ENCODE measurements at regions not wholly inside any gene's neighbourhood (a gene's known extent, or its start where the extent isn't known, plus 50 kb on each side); places are given as distances from the start of the nearest gene placed in this dataset.

GRCh38 chr17:22123536-22124281, 431.4 kb downstream of the KCNJ18 start:
- ATAC-seq (no peak), DNase-seq (ENCODE audit: low read depth, low spot score) (no peak)
- in situ Hi-C loops (cut with HindIII; ENCODE audit: low pct_unique_long_range_greater_than_20kb, low sequenced_read_pairs) (no loop called here), intact Hi-C loops (cut with micrococcal nuclease; ENCODE audit: unreplicated experiment) (no loop called here)
- CTCF ChIA-PET = no interaction called here
- Histone ChIP-seq H3K4me3 (ENCODE audit: low read depth in 2 of 2, low read length in 2 of 2) (no peak overlapping the region), H3K4me1 (ENCODE audit: control insufficient read depth, insufficient read depth, low read length) (no peaks in the 10 kb centered on the region), H3K27me3 (ENCODE audit: control insufficient read depth, insufficient read depth, low read length) (no peaks in the 10 kb centered on the region), H3K27ac (ENCODE audit: low read length) (no peak overlapping the region), H3K9me3 (ENCODE audit: control insufficient read depth, insufficient read depth, low read depth, low read length) (no peaks in the 10 kb centered on the region), H3K36me3 (ENCODE audit: control insufficient read depth, insufficient read depth, low read length) (no peaks in the 10 kb centered on the region)
- POLR2A ChIA-PET = no interaction called here
- BruUV-seq (replicated peaks) = no TSS peak
- TF ChIP-seq REST (IDR thresholded peaks at IDR 0.05; ENCODE audit: insufficient read depth in 1 of 2, low read depth in 2 of 2, low read length in 1 of 2) (no peak), TCF7L2 (IDR thresholded peaks at IDR 0.05; ENCODE audit: low read depth, low read length) (no peak), POLR2AphosphoS5 (IDR thresholded peaks at IDR 0.05; ENCODE audit: low read depth, low read length) (no peak), SIN3A (IDR thresholded peaks at IDR 0.05; ENCODE audit: borderline replicate concordance, insufficient read depth, low read depth, low read length) (no peak), CTCF (IDR thresholded peaks at IDR 0.05) (no peak)

- Histone ChIP-seq H3K9me3 (ENCODE audit: control insufficient read depth, insufficient read depth, low read depth, low read length) (no peaks in the 10 kb centered on the region), H3K4me3 (ENCODE audit: low read depth in 2 of 2, low read length in 2 of 2) (no peak overlapping the region), H3K27ac (ENCODE audit: low read length) (no peak overlapping the region), H3K4me1 (ENCODE audit: control insufficient read depth, insufficient read depth, low read length) (no peaks in the 10 kb centered on the region), H3K36me3 (ENCODE audit: control insufficient read depth, insufficient read depth, low read length) (no peaks in the 10 kb centered on the region), H3K27me3 (ENCODE audit: control insufficient read depth, insufficient read depth, low read length) (no peaks in the 10 kb centered on the region)
- intact Hi-C loops (cut with micrococcal nuclease; ENCODE audit: unreplicated experiment) (no loop called here), in situ Hi-C loops (cut with HindIII; ENCODE audit: low pct_unique_long_range_greater_than_20kb, low sequenced_read_pairs) (no loop called here)
- DNase-seq (ENCODE audit: low read depth, low spot score) (no peak), ATAC-seq (no peak)
- ChIA-PET POLR2A (no interaction called here), CTCF (no interaction called here)
- no TSS peak for BruUV-seq (replicated peaks)
- TF ChIP-seq REST (IDR thresholded peaks at IDR 0.05; ENCODE audit: insufficient read depth in 1 of 2, low read depth in 2 of 2, low read length in 1 of 2) (no peak), TCF7L2 (IDR thresholded peaks at IDR 0.05; ENCODE audit: low read depth, low read length) (no peak)
These were observed 435.8 kb downstream of the KCNJ18 start for GRCh38 chr17:22128171-22128570.

Measured in Panc1 (cell line).